ENCODE measurements at regions not wholly inside any gene's neighbourhood (a gene's known extent, or its start where the extent isn't known, plus 50 kb on each side); places are given as distances from the start of the nearest gene placed in this dataset.

- CTCF ChIA-PET = no interaction called here
- POLR2A ChIA-PET = no interaction called here
These were observed 64.3 kb upstream of the CCDC160 start for GRCh38 chrX:134172588-134173259.

- CTCF ChIA-PET = no interaction called here
- POLR2A ChIA-PET = no interaction called here
These were observed 63.3 kb upstream of the CCDC160 start for GRCh38 chrX:134173541-134174272.

GRCh38 chrX:134174273-134174660 is 62.7 kb upstream of the CCDC160 start:
- POLR2A ChIA-PET = no interaction called here
- CTCF ChIA-PET = no interaction called here

- ChIA-PET POLR2A (no interaction called here), CTCF (no interaction called here)
These were observed 62.1 kb upstream of the CCDC160 start for GRCh38 chrX:134174859-134175258.

GRCh38 chrX:134177527-134177926 is 59.5 kb upstream of the CCDC160 start:
- ChIA-PET CTCF (no interaction called here), POLR2A (no interaction called here)

GRCh38 chrX:134180601-134181274 is 56.2 kb upstream of the CCDC160 start:
- ChIA-PET CTCF (no interaction called here), POLR2A (no interaction called here)

GRCh38 chrX:134181275-134181660 is 55.7 kb upstream of the CCDC160 start:
- CTCF ChIA-PET = no interaction called here
- POLR2A ChIA-PET = no interaction called here

- ChIA-PET CTCF (no interaction called here), POLR2A (no interaction called here)
These were observed 53.3 kb upstream of the CCDC160 start for GRCh38 chrX:134183665-134184064.

- CTCF ChIA-PET = no interaction called here
- POLR2A ChIA-PET = no interaction called here
These were observed 52.0 kb upstream of the CCDC160 start for GRCh38 chrX:134184936-134185335.

- CTCF ChIA-PET = no interaction called here
- POLR2A ChIA-PET = no interaction called here
These were observed 50.4 kb upstream of the CCDC160 start for GRCh38 chrX:134186362-134187121.
